GM12864 (cell line): ENCODE measurements at regions not wholly inside any gene's neighbourhood (a gene's known extent, or its start where the extent isn't known, plus 50 kb on each side); places are given as distances from the start of the nearest gene placed in this dataset.
A peak's percentile ranks its signal among the peaks of the same experiment; 100 is the strongest.
"Not testable (repeated sequence)": the region's sequence is repeated elsewhere in the genome, so short reads cannot be mapped to it uniquely, and the experiment has no call there.

Experiments used
- DNase-seq: peaks from one replicate; pipeline ENCODE4 v3.0.0-alpha.2; 2011; ENCODE audit warnings: low read depth
- H3K4me3 ChIP-seq: 2 replicates; pipeline ENCODE4 v1.5.1; 2011; ENCODE audit warnings: mild to moderate bottlenecking, low read depth, low read length, control low read depth
- CTCF ChIP-seq: IDR thresholded peaks from 2 replicates; pipeline ENCODE4 v1.5.1; 2011; ENCODE audit warnings: low read depth, mild to moderate bottlenecking, moderate library complexity, low read length, control low read depth, inconsistent platforms; ENCODE audit errors: missing control alignments

- peak overlapping the region; percentile 75 for H3K4me3 ChIP-seq
- DNase-seq, result not testable (repeated sequence)
- TF ChIP-seq CTCF, result peak; percentile 9
These were observed 95.5 kb upstream of the PLEKHM1 start for GRCh38 chr17:45585794-45586650.

GRCh38 chr17:45586651-45586934 is 96.1 kb upstream of the PLEKHM1 start:
- H3K4me3 ChIP-seq, result peak overlapping the region; percentile 75; the same call in 1 of the 2 replicates
- DNase-seq, result not testable (repeated sequence)

GRCh38 chr17:45592433-45592923 is 102.0 kb upstream of the PLEKHM1 start:
- peak; percentile 60 for TF ChIP-seq CTCF
- H3K4me3 ChIP-seq, DNase-seq: not testable (repeated sequence)

- not testable (repeated sequence) for H3K4me3 ChIP-seq, DNase-seq
These were observed 105.8 kb upstream of the PLEKHM1 start for GRCh38 chr17:45596347-45596746.

GRCh38 chr17:45600052-45601012 is 109.8 kb upstream of the PLEKHM1 start:
- H3K4me3 ChIP-seq, DNase-seq: not testable (repeated sequence)

GRCh38 chr17:45601013-45601412 is 110.5 kb upstream of the PLEKHM1 start:
- DNase-seq, H3K4me3 ChIP-seq: not testable (repeated sequence)

GRCh38 chr17:45601605-45602539 is 111.4 kb upstream of the PLEKHM1 start:
- not testable (repeated sequence) for H3K4me3 ChIP-seq

GRCh38 chr17:45605751-45606150 is 115.2 kb upstream of the PLEKHM1 start:
- DNase-seq, H3K4me3 ChIP-seq: not testable (repeated sequence)

More at GRCh38 chr17:45601605-45602539, 111.4 kb upstream of the PLEKHM1 start:
- not testable (repeated sequence) for DNase-seq

- DNase-seq, result not testable (repeated sequence)
- peak overlapping the region; percentile 36 for H3K4me3 ChIP-seq
These were observed 129.5 kb upstream of the PLEKHM1 start for GRCh38 chr17:45619984-45620405.

GRCh38 chr17:45620468-45620867 is 129.9 kb upstream of the PLEKHM1 start:
- peak overlapping the region; percentile 55 for H3K4me3 ChIP-seq
- not testable (repeated sequence) for DNase-seq

- H3K4me3 ChIP-seq, result peak overlapping the region; percentile 19; the same call in 1 of the 2 replicates
These were observed 130.6 kb upstream of the PLEKHM1 start for GRCh38 chr17:45621087-45621486.

GRCh38 chr17:45622295-45622694 is 131.8 kb upstream of the PLEKHM1 start:
- not testable (repeated sequence) for DNase-seq, H3K4me3 ChIP-seq

More at GRCh38 chr17:45621087-45621486, 130.6 kb upstream of the PLEKHM1 start:
- DNase-seq, result not testable (repeated sequence)
